DND-41 (cell line): ENCODE measurements at regions not wholly inside any gene's neighbourhood (a gene's known extent, or its start where the extent isn't known, plus 50 kb on each side); places are given as distances from the start of the nearest gene placed in this dataset.

Source experiments
- ATAC-seq: fragments of 200-7000 bp; cut with Tn5 transposase; 3 replicates; pipeline ENCODE4 v1.9.1; 2021; ENCODE audit warnings: low read depth; ENCODE audit not compliant: insufficient read depth
- DNase-seq: peaks from one replicate; pipeline ENCODE4 v3.0.0-alpha.2; 2020
- H2AFZ ChIP-seq: 2 replicates; pipeline ENCODE4 v1.6.0; 2012; ENCODE audit warnings: low read depth, low read length
- H3K27ac ChIP-seq: 2 replicates; pipeline ENCODE4 v1.5.1; 2012; ENCODE audit warnings: low read length, inconsistent platforms
- H3K27me3 ChIP-seq: fragments of 200-600 bp; sonication (generic); 2 replicates; pipeline ENCODE4 v1.6.0; 2012; ENCODE audit warnings: low read length, mild to moderate bottlenecking, inconsistent platforms; ENCODE audit not compliant: insufficient read depth, poor library complexity
- H3K36me3 ChIP-seq: 2 replicates; pipeline ENCODE4 v1.5.1; 2012; ENCODE audit warnings: low read length, inconsistent platforms; ENCODE audit not compliant: insufficient read depth
- H3K4me1 ChIP-seq: 2 replicates; pipeline ENCODE4 v1.5.1; 2012; ENCODE audit warnings: mild to moderate bottlenecking, low read length; ENCODE audit not compliant: insufficient read depth
- H3K4me2 ChIP-seq: 2 replicates; pipeline ENCODE4 v1.6.0; 2012; ENCODE audit warnings: mild to moderate bottlenecking, moderate library complexity, low read length, inconsistent platforms; ENCODE audit not compliant: insufficient read depth
- H3K4me3 ChIP-seq, 2 experiments: fragments of 200-600 bp in 1 of 2; shearing (Covaris generic) in 1 of 2; 2 replicates each; pipeline ENCODE4 v1.5.1; 2012 to 2016; ENCODE audit warnings: inconsistent platforms in 2 of 2, low read length in 2 of 2, mild to moderate bottlenecking in 2 of 2, low read depth in 1 of 2, moderate library complexity in 1 of 2
- H3K79me2 ChIP-seq: 2 replicates; pipeline ENCODE4 v1.6.0; 2012; ENCODE audit warnings: low read length, inconsistent platforms; ENCODE audit not compliant: insufficient read depth
- H3K9ac ChIP-seq: 2 replicates; pipeline ENCODE4 v1.6.0; 2012; ENCODE audit warnings: low read depth, mild to moderate bottlenecking, inconsistent platforms, low read length, moderate library complexity
- H3K9me3 ChIP-seq: 2 replicates; pipeline ENCODE4 v1.5.1; 2012; ENCODE audit warnings: low read length, moderate library complexity, mild to moderate bottlenecking, inconsistent platforms; ENCODE audit not compliant: insufficient read depth, severe bottlenecking
- H4K20me1 ChIP-seq: 2 replicates; pipeline ENCODE4 v1.6.0; 2012; ENCODE audit warnings: low read length; ENCODE audit not compliant: insufficient read depth
- CTCF ChIP-seq: IDR thresholded peaks from 2 replicates; pipeline ENCODE4 v1.5.1; 2012; ENCODE audit warnings: borderline replicate concordance, low read length, moderate library complexity, mild to moderate bottlenecking; ENCODE audit not compliant: poor library complexity, severe bottlenecking; ENCODE audit errors: extremely low read depth
- EZH2 ChIP-seq: IDR thresholded peaks from 3 replicates; pipeline ENCODE4 v1.6.1; 2012; ENCODE audit warnings: borderline replicate concordance, low read depth, mild to moderate bottlenecking, moderate library complexity, low read length, inconsistent platforms; ENCODE audit not compliant: severe bottlenecking

GRCh38 chr6:10210052-10210451, 204.8 kb downstream of the TFAP2A start:
- H3K27me3 ChIP-seq = no peaks in the 10 kb centered on the region
- H3K4me2 ChIP-seq = no peak overlapping the region
- DNase-seq = no peak

DNA sequence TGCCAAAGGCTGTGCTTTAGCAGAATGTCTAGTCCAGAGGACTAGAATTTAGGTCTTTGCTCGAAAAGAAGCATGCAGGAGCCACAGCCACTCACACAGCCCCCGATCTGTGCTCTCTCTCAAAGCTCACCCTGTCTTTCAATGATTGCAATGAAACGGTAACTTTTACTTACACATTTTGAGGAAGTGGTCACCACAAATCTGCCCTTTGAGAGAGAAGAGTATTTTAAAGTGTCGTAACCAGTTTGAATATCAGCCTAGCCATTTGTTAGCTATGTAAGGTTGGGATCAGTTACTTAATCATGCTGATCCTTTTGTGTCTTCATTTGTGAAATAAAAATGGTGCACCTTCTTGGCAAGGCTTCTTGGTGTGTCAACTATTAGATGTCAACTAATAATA, 209.0 kb downstream of the TFAP2A start:
- H3K36me3 ChIP-seq = no peaks in the 10 kb centered on the region
- no peak overlapping the region for H3K9ac ChIP-seq
- no peaks in the 10 kb centered on the region for H3K79me2 ChIP-seq
- DNase-seq (no peak), ATAC-seq (no peak)
- H3K27me3 ChIP-seq = no peaks in the 10 kb centered on the region
- TF ChIP-seq CTCF (no peak), EZH2 (no peak)
- no peak overlapping the region for H3K4me3 ChIP-seq
- no peak overlapping the region for H2AFZ ChIP-seq
- no peaks in the 10 kb centered on the region for H3K4me1 ChIP-seq
- no peak overlapping the region for H3K27ac ChIP-seq
- no peaks in the 10 kb centered on the region for H4K20me1 ChIP-seq
- no peaks in the 10 kb centered on the region for H3K9me3 ChIP-seq
- H3K4me2 ChIP-seq = no peak overlapping the region

More at GRCh38 chr6:10210052-10210451, 204.8 kb downstream of the TFAP2A start:
- Histone ChIP-seq H4K20me1 (no peaks in the 10 kb centered on the region), H3K9me3 (no peaks in the 10 kb centered on the region), H3K4me3 (no peak overlapping the region), H3K9ac (no peak overlapping the region), H3K79me2 (no peaks in the 10 kb centered on the region), H2AFZ (no peak overlapping the region), H3K36me3 (no peaks in the 10 kb centered on the region), H3K4me1 (no peaks in the 10 kb centered on the region), H3K27ac (no peak overlapping the region)
- no peak for ATAC-seq
- TF ChIP-seq EZH2 = no peak
- TF ChIP-seq CTCF = no peak

- H2AFZ ChIP-seq = no peak overlapping the region
Measured at GRCh38 chr6:10205120-10205519, 209.8 kb downstream of the TFAP2A start.

More at GRCh38 chr6:10205120-10205519, 209.8 kb downstream of the TFAP2A start:
- H3K4me1 ChIP-seq = no peaks in the 10 kb centered on the region
- TF ChIP-seq EZH2 (no peak), CTCF (no peak)
- H3K27me3 ChIP-seq = no peaks in the 10 kb centered on the region
- H3K4me2 ChIP-seq = no peak overlapping the region
- no peak overlapping the region for H3K27ac ChIP-seq
- no peaks in the 10 kb centered on the region for H4K20me1 ChIP-seq
- no peak overlapping the region for H3K4me3 ChIP-seq
- no peaks in the 10 kb centered on the region for H3K79me2 ChIP-seq
- no peaks in the 10 kb centered on the region for H3K36me3 ChIP-seq
- no peaks in the 10 kb centered on the region for H3K9me3 ChIP-seq
- H3K9ac ChIP-seq = no peak overlapping the region
- ATAC-seq (no peak), DNase-seq (no peak)
